LNCAP (cell line): ENCODE measurements at regions not wholly inside any gene's neighbourhood (a gene's known extent, or its start where the extent isn't known, plus 50 kb on each side); places are given as distances from the start of the nearest gene placed in this dataset.

Experiments
- TF ChIP-seq, protein P1 (sequence below): fragments of 450-650 bp; IDR thresholded peaks from 2 replicates; pipeline ENCODE4 v1.5.1; 2017; ENCODE audit warnings: mild to moderate bottlenecking

DNA sequence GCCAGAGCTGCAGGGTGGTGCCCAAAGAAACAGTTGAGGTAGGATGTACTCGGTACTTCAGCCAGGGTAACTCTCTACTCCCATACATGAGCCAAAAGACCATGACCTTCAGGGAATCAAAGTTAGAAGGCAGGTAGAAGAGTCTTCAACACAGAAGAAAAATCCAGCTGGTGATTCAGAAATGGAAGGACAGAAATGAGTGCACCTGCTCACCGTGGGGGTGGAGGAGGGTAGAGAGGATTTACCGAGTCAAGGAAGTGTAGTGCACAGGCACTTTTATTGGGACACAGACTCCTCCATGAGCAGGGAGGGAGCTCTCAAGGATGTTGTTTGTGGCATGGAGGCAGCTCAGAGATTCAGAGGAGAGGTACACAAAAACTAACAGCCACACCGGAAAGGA is 330.3 kb upstream of the PRDM1 start:
- TF ChIP-seq, protein P1, sequence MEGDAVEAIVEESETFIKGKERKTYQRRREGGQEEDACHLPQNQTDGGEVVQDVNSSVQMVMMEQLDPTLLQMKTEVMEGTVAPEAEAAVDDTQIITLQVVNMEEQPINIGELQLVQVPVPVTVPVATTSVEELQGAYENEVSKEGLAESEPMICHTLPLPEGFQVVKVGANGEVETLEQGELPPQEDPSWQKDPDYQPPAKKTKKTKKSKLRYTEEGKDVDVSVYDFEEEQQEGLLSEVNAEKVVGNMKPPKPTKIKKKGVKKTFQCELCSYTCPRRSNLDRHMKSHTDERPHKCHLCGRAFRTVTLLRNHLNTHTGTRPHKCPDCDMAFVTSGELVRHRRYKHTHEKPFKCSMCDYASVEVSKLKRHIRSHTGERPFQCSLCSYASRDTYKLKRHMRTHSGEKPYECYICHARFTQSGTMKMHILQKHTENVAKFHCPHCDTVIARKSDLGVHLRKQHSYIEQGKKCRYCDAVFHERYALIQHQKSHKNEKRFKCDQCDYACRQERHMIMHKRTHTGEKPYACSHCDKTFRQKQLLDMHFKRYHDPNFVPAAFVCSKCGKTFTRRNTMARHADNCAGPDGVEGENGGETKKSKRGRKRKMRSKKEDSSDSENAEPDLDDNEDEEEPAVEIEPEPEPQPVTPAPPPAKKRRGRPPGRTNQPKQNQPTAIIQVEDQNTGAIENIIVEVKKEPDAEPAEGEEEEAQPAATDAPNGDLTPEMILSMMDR: no peak

DNA sequence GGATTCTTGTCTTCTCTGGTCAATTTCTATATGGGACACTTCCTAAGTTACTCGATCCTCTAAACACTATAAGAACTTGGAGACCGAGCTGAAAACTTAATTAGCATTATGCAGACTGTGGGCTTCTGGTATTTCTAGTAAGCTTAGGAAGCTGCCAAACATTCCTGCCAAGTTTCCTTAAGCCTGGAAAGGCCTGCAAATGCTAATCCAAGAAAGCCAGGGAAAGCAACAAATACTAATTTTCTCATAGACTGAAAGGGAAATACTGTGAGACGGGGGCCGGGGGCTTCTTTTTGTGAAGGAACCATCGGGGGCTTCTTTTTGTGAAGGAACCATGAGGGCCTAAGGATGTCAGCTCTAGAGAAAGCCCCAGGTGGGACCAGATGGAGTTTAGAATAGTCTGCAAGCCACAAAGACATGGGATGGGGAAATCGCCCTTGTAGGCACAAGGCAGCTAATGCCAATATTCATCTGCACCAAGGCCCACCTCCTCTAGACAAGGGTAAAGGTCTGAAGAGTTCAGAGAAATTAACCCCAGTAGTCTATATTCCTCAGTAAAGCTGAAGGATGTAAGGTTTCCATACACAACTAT is 332.4 kb upstream of the PRDM1 start:
- TF ChIP-seq, protein P1: no peak

GRCh38 chr6:105753207-105753606 is 332.9 kb upstream of the PRDM1 start:
- TF ChIP-seq, protein P1: no peak

GRCh38 chr6:105750089-105750488 is 336.0 kb upstream of the PRDM1 start:
- TF ChIP-seq, protein P1: no peak

GRCh38 chr6:105748737-105749161 is 337.4 kb upstream of the PRDM1 start:
- TF ChIP-seq, protein P1: no peak

DNA sequence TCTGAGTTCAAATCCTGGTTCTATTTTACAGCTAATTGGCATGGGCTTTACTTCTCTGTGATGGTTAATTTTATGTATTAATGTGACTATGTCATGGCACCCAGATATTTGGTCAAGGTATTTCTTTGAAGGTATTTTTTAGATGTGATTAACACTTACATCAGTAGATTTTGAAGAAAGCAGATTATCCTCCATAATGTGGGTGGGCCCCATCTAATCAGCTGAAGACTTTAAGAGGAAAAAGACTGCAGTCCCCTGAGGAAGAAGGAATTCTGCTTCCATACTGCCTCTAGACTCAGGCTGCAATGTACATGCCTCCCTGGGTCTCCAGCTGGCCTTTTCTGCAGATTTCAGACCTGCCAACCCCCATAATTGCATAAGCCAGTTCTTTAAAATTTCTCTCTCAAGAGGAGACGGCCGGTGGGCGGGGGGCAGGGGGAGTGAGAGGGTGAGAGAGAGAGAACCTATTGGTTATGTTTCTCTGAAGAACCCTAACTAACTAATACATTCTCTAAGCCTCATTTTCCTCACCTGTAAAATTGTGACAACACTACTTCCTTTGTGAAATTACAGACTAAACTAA is 338.2 kb upstream of the PRDM1 start:
- TF ChIP-seq, protein P1: no peak

DNA sequence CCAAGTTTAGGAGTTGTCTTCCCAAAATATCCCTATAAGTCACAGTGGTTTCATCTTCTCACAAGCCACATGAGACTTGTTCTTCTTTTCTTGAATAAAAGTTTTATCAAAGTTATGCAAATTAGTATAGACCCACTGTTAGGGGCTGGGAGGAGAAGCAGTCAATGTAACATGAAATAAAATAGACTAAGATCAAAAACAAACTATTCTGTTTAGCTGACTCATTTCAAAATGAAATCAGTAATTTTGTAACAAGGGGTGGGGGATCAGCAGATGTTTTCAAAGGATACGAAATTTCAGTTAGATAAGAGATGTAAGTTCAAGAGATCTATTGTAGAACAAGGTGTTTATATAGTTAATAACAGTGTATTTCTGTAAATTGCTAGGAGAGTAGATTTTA is 339.6 kb upstream of the PRDM1 start:
- TF ChIP-seq, protein P1: no peak

- TF ChIP-seq, protein P1: no peak
Measured at GRCh38 chr6:105746130-105746505, 340.0 kb upstream of the PRDM1 start.
